Endothelial cell of umbilical vein (primary cell): ENCODE measurements at regions not wholly inside any gene's neighbourhood (a gene's known extent, or its start where the extent isn't known, plus 50 kb on each side); places are given as distances from the start of the nearest gene placed in this dataset.

Experiments
- BruUV-seq: library from RNA; stranded (reverse); fragments of 400-500 nt; replicated peaks from 2 replicates; lab custom pipeline; 2021; lab: Mats Ljungman, UMichigan
- CTCF ChIA-PET: fragments of 300-600, 350-600 bp; sonication (Branson Sonifier 250); formaldehyde crosslinking; loops from one replicate; lab custom pipeline; 2021; ENCODE audit warnings: antibody characterized with exemption, inconsistent platforms; lab: Charles Lee
- POLR2A ChIA-PET: fragments of 300-600, 350-600 bp; sonication (Branson Sonifier 250); formaldehyde crosslinking; loops from one replicate; lab custom pipeline; 2021; ENCODE audit warnings: antibody characterized with exemption, inconsistent platforms; lab: Charles Lee
- DNase-seq: peaks from one replicate; pipeline ENCODE4 v3.0.0-alpha.2; 2011; ENCODE audit warnings: low read depth, low spot score
- FAIRE-seq: peaks from 2 replicates; lab custom pipeline; 2011; peaks lifted over from hg19 to GRCh38; lab: Jason Lieb, UNC
- H2AFZ ChIP-seq: 2 replicates; pipeline ENCODE4 v1.6.0; 2012; ENCODE audit warnings: low read depth, low read length, control low read depth, inconsistent platforms
- H3K27ac ChIP-seq: 2 replicates; pipeline ENCODE4 v1.5.1; 2011; ENCODE audit warnings: low read depth, mild to moderate bottlenecking, control low read depth, low read length, moderate library complexity; ENCODE audit not compliant: insufficient read depth
- H3K27me3 ChIP-seq, 2 experiments: 2 replicates each; pipeline versions ENCODE4 v1.6.0 to v1.6.1; 2011; ENCODE audit warnings: low read length in 2 of 2, mixed read lengths in 1 of 2; ENCODE audit not compliant: control insufficient read depth in 2 of 2, insufficient read depth in 2 of 2
- H3K36me3 ChIP-seq, 2 experiments: 2 replicates in 1 of 2; 3 replicates in 1 of 2; pipeline ENCODE4 v1.5.1; 2011; ENCODE audit warnings: low read length in 2 of 2, mild to moderate bottlenecking in 1 of 2, moderate library complexity in 1 of 2; ENCODE audit not compliant: control insufficient read depth in 2 of 2, insufficient read depth in 2 of 2; ENCODE audit errors: extremely low read depth in 1 of 2
- H3K4me1 ChIP-seq: 3 replicates; pipeline ENCODE4 v1.5.1; 2011; ENCODE audit warnings: mild to moderate bottlenecking, low read length; ENCODE audit not compliant: control insufficient read depth, insufficient read depth; ENCODE audit errors: extremely low read depth
- H3K4me2 ChIP-seq: 2 replicates; pipeline ENCODE4 v1.6.1; 2011; ENCODE audit warnings: low read length, control low read depth, mixed read lengths; ENCODE audit not compliant: insufficient read depth
- H3K4me3 ChIP-seq, 3 experiments: fragments of 200-600 bp in 1 of 3; sonication (generic), shearing (Covaris generic) in 1 of 3; replicated peaks in 1 of 3; 2 replicates each; pipeline ENCODE4 v1.5.1; 2011 to 2016; ENCODE audit warnings: control low read depth in 3 of 3, low read length in 3 of 3, mild to moderate bottlenecking in 2 of 3, inconsistent platforms in 1 of 3, low read depth in 1 of 3, moderate library complexity in 1 of 3; ENCODE audit not compliant: insufficient read depth in 1 of 3
- H3K79me2 ChIP-seq: 2 replicates; pipeline ENCODE4 v1.6.0; 2012; ENCODE audit warnings: low read length, inconsistent platforms; ENCODE audit not compliant: control insufficient read depth, insufficient read depth
- H3K9ac ChIP-seq: replicated peaks from 2 replicates; pipeline ENCODE3; 2011; ENCODE audit warnings: low read length, control low read depth; ENCODE audit not compliant: insufficient read depth; ENCODE audit errors: extremely low read depth
- H3K9me1 ChIP-seq: replicated peaks from 3 replicates; pipeline ENCODE4 v1.6.0; 2011; ENCODE audit warnings: mild to moderate bottlenecking, low read length; ENCODE audit not compliant: control insufficient read depth, insufficient read depth; ENCODE audit errors: extremely low read depth
- H3K9me3 ChIP-seq: replicated peaks from 2 replicates; pipeline ENCODE4 v1.5.1; 2012; ENCODE audit warnings: low read length, inconsistent platforms; ENCODE audit not compliant: control insufficient read depth, insufficient read depth
- H4K20me1 ChIP-seq: replicated peaks from 2 replicates; pipeline ENCODE3; 2011; ENCODE audit warnings: mild to moderate bottlenecking, low read length; ENCODE audit not compliant: control insufficient read depth, insufficient read depth; ENCODE audit errors: extremely low read depth
- CTCF ChIP-seq, 2 donors: IDR thresholded peaks; 1 replicate in 1 of 2; 2 replicates in 1 of 2; pipeline ENCODE4 v1.5.1; 2011; ENCODE audit warnings: low read length in 2 of 2, mild to moderate bottlenecking in 2 of 2, moderate library complexity in 2 of 2, control low read depth in 1 of 2, inconsistent platforms in 1 of 2, low read depth in 1 of 2; ENCODE audit not compliant: insufficient read depth in 1 of 2; ENCODE audit errors: extremely low read depth in 1 of 2
- EZH2 ChIP-seq: IDR thresholded peaks from 2 replicates; pipeline ENCODE4 v1.6.1; 2012; ENCODE audit warnings: borderline replicate concordance, low read depth, mild to moderate bottlenecking, moderate library complexity, low read length, inconsistent platforms; ENCODE audit not compliant: severe bottlenecking
- FOS ChIP-seq: IDR thresholded peaks from 2 replicates; pipeline ENCODE4 v1.6.1; 2011; ENCODE audit warnings: mild to moderate bottlenecking, low read length, moderate library complexity, borderline replicate concordance; ENCODE audit not compliant: insufficient read depth
- GATA2 ChIP-seq: IDR thresholded peaks from 2 replicates; pipeline ENCODE4 v1.7.0; 2011; ENCODE audit warnings: low read depth, mild to moderate bottlenecking, moderate library complexity, mixed read lengths, low read length; ENCODE audit not compliant: insufficient read length, insufficient read depth
- JUN ChIP-seq: IDR thresholded peaks from 2 replicates; pipeline ENCODE4 v1.6.1; 2011; ENCODE audit warnings: borderline replicate concordance, low read depth; ENCODE audit not compliant: insufficient read length, insufficient read depth
- MAX ChIP-seq: IDR thresholded peaks from 2 replicates; pipeline ENCODE4 v1.6.1; 2011; ENCODE audit not compliant: insufficient read depth, insufficient read length
- MYC ChIP-seq: IDR thresholded peaks from one replicate; pipeline ENCODE4 v1.6.1; 2011; ENCODE audit warnings: mild to moderate bottlenecking, low read depth, low read length
- POLR2A ChIP-seq: IDR thresholded peaks from 2 replicates; pipeline ENCODE4 v1.6.1; 2012; ENCODE audit warnings: low read depth, mild to moderate bottlenecking, control low read depth, low read length
- POLR2AphosphoS5 ChIP-seq: IDR thresholded peaks from 2 replicates; pipeline ENCODE4 v1.6.1; 2012; ENCODE audit warnings: low read depth, mild to moderate bottlenecking, control low read depth, low read length, moderate library complexity; ENCODE audit not compliant: insufficient read depth
- dilution Hi-C: fragments of 300-500 bp; cut with MboI; formaldehyde crosslinking; loops from one replicate; pipeline ENCODE4 v1.15.0; 2019; ENCODE audit warnings: low sequenced_read_pairs; ENCODE audit not compliant: extremely low pct_ligation_motif_present
- intact Hi-C: fragments of 100-400 bp; cut with micrococcal nuclease; formaldehyde crosslinking; loops from one replicate; pipeline ENCODE4 v1.10.0; 2022

- Histone ChIP-seq H3K79me2 (no peaks in the 10 kb centered on the region), H4K20me1 (no peaks in the 10 kb centered on the region), H3K36me3 (no peaks in the 10 kb centered on the region), H3K27ac (no peak overlapping the region), H2AFZ (no peak overlapping the region), H3K4me1 (no peaks in the 10 kb centered on the region), H3K9me1 (no peaks in the 10 kb centered on the region), H3K27me3 (no peaks in the 10 kb centered on the region), H3K4me3 (no peak overlapping the region), H3K9ac (no peak overlapping the region), H3K9me3 (peaks cover 3% of the 10 kb centered on the region), H3K4me2 (no peak overlapping the region)
- FAIRE-seq (no peak), DNase-seq (no peak)
- BruUV-seq, result no TSS peak
- POLR2A ChIA-PET, result no interaction called here
- TF ChIP-seq MYC, result no peak
- dilution Hi-C loops (no loop called here), intact Hi-C loops (no loop called here)
- CTCF ChIA-PET, result no interaction called here
Observed at GRCh38 chr5:174972291-174972690, 247.9 kb downstream of the MSX2 start.

- no peak for FAIRE-seq
- ChIA-PET POLR2A (no interaction called here), CTCF (no interaction called here)
- Histone ChIP-seq H3K36me3 (no peaks in the 10 kb centered on the region), H3K4me3 (no peak overlapping the region), H3K9ac (no peak overlapping the region), H3K9me3 (peaks cover 3% of the 10 kb centered on the region), H3K79me2 (no peaks in the 10 kb centered on the region), H3K9me1 (no peaks in the 10 kb centered on the region), H3K27ac (no peak overlapping the region), H3K4me1 (no peaks in the 10 kb centered on the region), H3K27me3 (no peaks in the 10 kb centered on the region), H4K20me1 (no peaks in the 10 kb centered on the region), H2AFZ (no peak overlapping the region), H3K4me2 (no peak overlapping the region)
- no peak for DNase-seq
- dilution Hi-C loops (no loop called here), intact Hi-C loops (no loop called here)
- BruUV-seq, result no TSS peak
- TF ChIP-seq POLR2AphosphoS5 (no peak), MYC (no peak), JUN (no peak), EZH2 (no peak), MAX (no peak), CTCF (IDR thresholded peaks at IDR 0.05; ENCODE audit: extremely low read depth in 1 of 2, insufficient read depth in 1 of 2, low read depth in 1 of 2, low read length in 2 of 2) (no peak), GATA2 (no peak), POLR2A (no peak), FOS (no peak)
Observed at GRCh38 chr5:174971210-174971609, 246.8 kb downstream of the MSX2 start.
